ENCODE measurements at regions not wholly inside any gene's neighbourhood (a gene's known extent, or its start where the extent isn't known, plus 50 kb on each side); places are given as distances from the start of the nearest gene placed in this dataset.

GRCh38 chr6:137353842-137354397 lies 134.7 kb upstream of the IFNGR1 start:
- no peak for DNase-seq (ENCODE audit: low read depth)

GRCh38 chr6:137353346-137353745 lies 134.2 kb upstream of the IFNGR1 start:
- DNase-seq (ENCODE audit: low read depth) = no peak

GRCh38 chr6:137352859-137353258 lies 133.7 kb upstream of the IFNGR1 start:
- DNase-seq (ENCODE audit: low read depth) = no peak

GRCh38 chr6:137351890-137352289 lies 132.7 kb upstream of the IFNGR1 start:
- DNase-seq (ENCODE audit: low read depth) = no peak

- no peak for DNase-seq (ENCODE audit: low read depth)
Measured at GRCh38 chr6:137350857-137351256, 131.7 kb upstream of the IFNGR1 start.

GRCh38 chr6:137349856-137350830 lies 131.0 kb upstream of the IFNGR1 start:
- DNase-seq (ENCODE audit: low read depth) = no peak

GRCh38 chr6:137348777-137349176 lies 129.6 kb upstream of the IFNGR1 start:
- no peak for DNase-seq (ENCODE audit: low read depth)

GRCh38 chr6:137343241-137343640 lies 124.1 kb upstream of the IFNGR1 start:
- no peak for DNase-seq (ENCODE audit: low read depth)

DNA sequence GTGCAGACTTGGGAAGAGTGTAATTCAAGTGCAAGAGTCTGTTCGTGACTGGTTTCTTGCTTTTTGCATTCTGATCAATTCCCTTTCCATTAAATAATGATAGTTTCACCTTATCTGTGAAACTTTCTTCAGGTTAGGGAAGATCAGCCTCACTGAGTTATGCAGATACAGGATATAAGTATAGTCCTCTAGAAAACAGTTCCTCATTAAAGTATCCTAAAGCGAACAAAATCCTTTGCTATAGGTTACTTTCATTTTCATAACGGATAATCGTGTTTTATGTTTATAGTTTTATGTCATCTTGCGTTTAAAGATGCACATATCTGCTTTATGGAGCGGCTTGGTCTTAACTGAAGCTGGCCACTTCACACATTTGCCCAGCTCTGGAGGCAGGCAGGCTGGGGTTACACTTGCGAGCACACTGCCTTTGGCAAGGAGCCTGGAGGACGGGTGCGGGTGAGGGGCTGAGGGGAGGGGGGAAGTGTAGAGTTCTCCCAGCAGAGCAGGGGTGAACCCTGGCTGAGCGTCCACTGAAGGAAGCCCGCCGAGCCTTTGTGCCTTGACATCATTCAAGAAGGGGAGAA lies 123.5 kb upstream of the IFNGR1 start:
- no peak for DNase-seq (ENCODE audit: low read depth)

DNA sequence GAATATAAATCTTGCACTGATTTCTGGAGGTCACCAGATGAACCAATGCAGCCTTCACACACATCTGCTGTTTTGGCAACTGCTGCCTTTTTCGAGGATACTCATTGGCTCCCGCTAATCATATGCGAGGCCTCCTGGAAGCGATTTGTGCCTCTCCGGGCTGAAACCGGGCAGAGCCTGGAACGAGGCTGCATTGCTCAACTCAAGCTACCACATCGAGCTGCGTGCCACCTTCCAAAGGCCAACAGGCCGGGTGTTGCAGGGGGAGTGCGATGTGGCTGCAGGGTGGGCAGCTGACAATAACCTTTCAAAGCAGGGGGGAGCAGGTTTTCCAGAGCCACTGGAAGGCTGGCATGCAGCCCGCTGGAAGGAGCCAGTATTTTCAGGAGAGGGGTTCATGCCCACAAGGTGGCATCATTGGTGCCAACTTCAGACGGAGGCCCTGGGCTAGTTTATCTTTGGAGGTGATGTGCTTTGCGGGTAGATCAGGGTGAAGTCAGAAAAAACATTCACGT lies 122.6 kb upstream of the IFNGR1 start:
- peak; percentile 52 for DNase-seq (ENCODE audit: low read depth)

GRCh38 chr6:137339929-137340559 lies 120.9 kb upstream of the IFNGR1 start:
- peak; percentile 6 for DNase-seq (ENCODE audit: low read depth)

DNA sequence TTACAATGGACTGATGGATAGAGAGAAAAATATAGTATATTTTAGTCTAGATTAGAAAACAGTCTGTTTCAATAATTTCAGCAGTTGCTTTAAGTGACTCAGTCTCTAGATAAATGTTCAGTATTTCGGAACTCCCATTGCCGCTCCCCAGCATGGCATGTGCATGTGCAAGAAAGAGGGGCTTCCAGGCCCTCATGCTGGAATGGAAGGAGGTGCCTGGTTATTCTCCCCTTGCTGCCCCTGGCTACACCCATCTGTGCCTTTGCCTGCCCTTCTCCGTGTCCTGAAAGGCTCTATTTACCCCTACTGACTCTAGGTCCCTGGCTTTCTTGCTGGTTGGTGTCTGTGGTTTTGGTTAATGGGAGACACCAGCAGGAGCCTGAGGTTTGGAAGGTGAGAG lies 115.7 kb upstream of the IFNGR1 start:
- no peak for DNase-seq (ENCODE audit: low read depth)

DNA sequence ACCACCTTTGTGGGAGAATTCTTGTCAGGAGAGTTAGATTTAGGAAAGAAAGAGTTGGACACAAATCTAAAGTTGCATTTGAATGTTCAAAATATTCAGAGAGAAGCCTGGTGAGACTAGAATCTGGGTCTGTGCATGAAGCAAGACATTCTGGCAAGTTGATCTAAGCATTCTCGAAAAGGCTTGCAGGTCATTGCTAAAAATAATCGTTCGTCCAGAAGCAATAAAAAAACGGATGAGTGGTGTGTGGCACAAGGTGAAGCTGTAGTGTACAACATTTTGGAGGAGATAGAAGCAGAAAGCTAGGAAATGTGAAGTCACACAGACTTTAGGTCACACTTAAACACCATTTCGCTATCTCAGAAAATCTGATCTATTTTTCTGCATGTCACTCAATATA lies 114.9 kb upstream of the IFNGR1 start:
- no peak for DNase-seq (ENCODE audit: low read depth)

DNA sequence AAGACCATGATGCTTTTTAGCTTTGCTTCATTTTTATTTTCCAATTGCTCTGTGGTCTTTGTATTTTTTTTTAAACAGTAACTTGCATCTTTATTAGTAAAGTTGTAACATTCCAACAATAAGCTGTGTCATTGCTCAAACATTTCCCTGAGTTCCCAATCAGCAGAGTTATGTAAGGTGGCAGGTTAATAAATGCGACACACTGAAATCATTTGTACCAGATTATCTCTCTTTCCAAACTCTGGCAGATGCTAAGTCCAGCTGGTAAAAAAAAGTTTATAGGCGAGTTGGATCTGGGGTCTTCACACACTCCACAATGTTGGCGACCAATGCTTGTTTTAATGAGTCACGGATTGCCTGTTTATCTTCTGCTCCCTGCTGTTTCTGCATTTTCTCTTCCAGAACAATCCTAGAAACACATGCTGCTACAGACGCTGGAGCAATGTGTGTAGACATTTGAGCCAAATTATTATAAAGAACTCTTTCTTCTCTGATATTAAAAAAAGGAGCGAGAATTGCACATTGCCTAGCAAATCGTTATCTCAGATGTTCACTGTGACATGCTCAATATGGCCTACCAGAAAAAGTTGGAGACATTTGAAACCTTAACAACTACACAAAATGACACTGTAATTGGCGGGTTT lies 113.6 kb upstream of the IFNGR1 start:
- no peak for DNase-seq (ENCODE audit: low read depth)

GRCh38 chr6:137323860-137324259 lies 104.7 kb upstream of the IFNGR1 start:
- peak; percentile 11 for DNase-seq (ENCODE audit: low read depth)

DNA sequence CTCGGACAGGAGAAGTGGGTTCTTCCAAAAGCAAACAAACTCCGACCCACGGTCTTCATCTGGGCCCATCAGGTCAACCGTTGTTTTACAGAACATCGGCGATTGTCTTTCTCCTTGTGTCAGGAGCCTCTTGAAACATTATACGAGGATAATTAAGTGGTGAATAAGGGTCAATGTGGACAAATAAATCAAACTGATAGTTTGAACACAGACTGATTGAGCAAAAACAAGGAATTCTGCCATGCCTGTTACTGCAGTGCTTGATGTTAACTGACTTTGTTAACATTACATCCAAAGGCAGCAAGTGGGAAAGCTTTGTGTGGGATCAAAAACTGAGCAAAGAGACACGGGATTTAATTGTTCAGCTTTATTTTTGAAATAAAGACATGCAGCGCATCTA lies 101.1 kb upstream of the IFNGR1 start:
- DNase-seq (ENCODE audit: low read depth) = no peak

GRCh38 chr6:137316626-137317025 lies 97.4 kb upstream of the IFNGR1 start:
- DNase-seq (ENCODE audit: low read depth) = no peak

DNA sequence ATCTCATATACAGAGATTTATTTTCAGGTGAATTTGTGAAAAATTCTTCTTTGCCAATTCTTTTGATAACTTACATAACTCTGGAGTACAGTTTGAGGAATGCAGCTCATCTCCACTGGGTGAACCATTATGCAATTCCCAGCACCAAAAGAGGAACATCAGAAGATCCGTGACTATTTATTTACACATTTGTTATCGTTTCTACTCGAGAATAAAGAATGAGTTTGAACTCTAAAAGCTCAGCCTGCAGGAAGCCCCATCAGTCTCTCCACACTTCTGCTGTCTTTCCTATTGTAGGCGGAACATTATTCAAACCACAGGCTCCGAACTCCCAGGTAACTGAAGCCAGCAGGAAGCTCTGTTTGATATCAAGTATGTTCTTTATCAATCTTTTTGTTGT lies 95.9 kb upstream of the IFNGR1 start:
- no peak for DNase-seq (ENCODE audit: low read depth)

GRCh38 chr6:137313928-137314855 lies 95.0 kb upstream of the IFNGR1 start:
- DNase-seq (ENCODE audit: low read depth) = peak; percentile 64

- no peak for DNase-seq (ENCODE audit: low read depth)
Measured at GRCh38 chr6:137313211-137313610, 94.0 kb upstream of the IFNGR1 start.

- no peak for DNase-seq (ENCODE audit: low read depth)
Measured at GRCh38 chr6:137311940-137312339, 92.8 kb upstream of the IFNGR1 start.
